B cell (primary cell): ENCODE measurements at regions not wholly inside any gene's neighbourhood (a gene's known extent, or its start where the extent isn't known, plus 50 kb on each side); places are given as distances from the start of the nearest gene placed in this dataset.

Experiments
- ATAC-seq: fragments of 200-7000 bp; cut with Tn5 transposase; one replicate; pipeline ENCODE4 v1.10.0; 2021; ENCODE audit warnings: low read depth, mild to moderate bottlenecking, moderate number of reproducible peaks, moderate library complexity
- CTCF ChIA-PET: fragments of 350-600 bp; sonication (Branson Sonifier 250); formaldehyde crosslinking; loops from one replicate; lab custom pipeline; 2021; ENCODE audit warnings: antibody characterized with exemption, inconsistent platforms; lab: Charles Lee
- POLR2A ChIA-PET: fragments of 350-600 bp; sonication (Branson Sonifier 250); formaldehyde crosslinking; loops from one replicate; lab custom pipeline; 2021; ENCODE audit warnings: antibody characterized with exemption; lab: Charles Lee
- DNase-seq: peaks from one replicate; pipeline ENCODE4 v3.0.0; 2013
- H2AFZ ChIP-seq: 2 replicates; pipeline ENCODE4 v1.6.1; 2012; ENCODE audit warnings: mild to moderate bottlenecking, low read depth, low read length; ENCODE audit not compliant: insufficient read depth, poor library complexity, severe bottlenecking
- H3K27ac ChIP-seq, 2 donors: 1 replicate in 1 of 2; 2 replicates in 1 of 2; pipeline ENCODE4 v1.5.1; 2012 to 2013; ENCODE audit warnings: low read length in 2 of 2, mild to moderate bottlenecking in 2 of 2, moderate library complexity in 1 of 2
- H3K27me3 ChIP-seq, 4 experiments: fragments of 200-600 bp in 1 of 4; sonication (generic) in 1 of 4; replicated peaks in 1 of 4; 1 replicate in 2 of 4; 2 replicates in 2 of 4; pipeline versions ENCODE4 v1.6.1 to v1.7.0; 2013 to 2016; ENCODE audit warnings: low read length in 3 of 4, mild to moderate bottlenecking in 2 of 4, mixed read lengths in 1 of 4, moderate library complexity in 1 of 4; ENCODE audit not compliant: insufficient read depth in 4 of 4, control insufficient read depth in 3 of 4; ENCODE audit errors: control extremely low read depth in 1 of 4
- H3K36me3 ChIP-seq, 2 experiments: replicated peaks in 1 of 2; 1 replicate in 1 of 2; 2 replicates in 1 of 2; pipeline versions ENCODE4 v1.6.1 to v1.7.1; 2013; ENCODE audit warnings: low read length in 1 of 2; ENCODE audit not compliant: insufficient read depth in 2 of 2, control insufficient read depth in 1 of 2; ENCODE audit errors: control extremely low read depth in 1 of 2, extremely low read depth in 1 of 2
- H3K4me1 ChIP-seq, 2 donors: fragments of 200-600 bp in 1 of 2; sonication (generic) in 1 of 2; 1 replicate in 1 of 2; 2 replicates in 1 of 2; pipeline versions ENCODE4 v1.5.1 to v1.6.1; 2013 to 2017; ENCODE audit warnings: low read length in 2 of 2; ENCODE audit not compliant: control insufficient read depth in 2 of 2, insufficient read depth in 2 of 2
- H3K4me2 ChIP-seq: replicated peaks from 2 replicates; pipeline ENCODE3; 2012; ENCODE audit warnings: mild to moderate bottlenecking, low read depth, low read length; ENCODE audit not compliant: poor library complexity, severe bottlenecking
- H3K4me3 ChIP-seq, 5 experiments: fragments of 200-600 bp in 1 of 5; sonication (generic) in 1 of 5; 1 replicate in 3 of 5; 2 replicates in 2 of 5; pipeline versions ENCODE4 v1.5.1 to v1.7.0; 2011 to 2016; ENCODE audit warnings: low read length in 4 of 5, mild to moderate bottlenecking in 4 of 5, low read depth in 2 of 5, control low read depth in 1 of 5, moderate library complexity in 1 of 5; ENCODE audit not compliant: insufficient read depth in 1 of 5; ENCODE audit errors: control extremely low read depth in 1 of 5, extremely low read depth in 1 of 5
- H3K79me2 ChIP-seq: fragments of 200-600 bp; sonication (generic); one replicate; pipeline ENCODE4 v1.6.0; 2016; ENCODE audit warnings: low read length; ENCODE audit not compliant: control insufficient read depth, insufficient read depth
- H3K9ac ChIP-seq: fragments of 200-600 bp; sonication (generic); 2 replicates; pipeline ENCODE4 v1.6.1; 2017; ENCODE audit warnings: mild to moderate bottlenecking, low read length, moderate library complexity
- H3K9me3 ChIP-seq, 3 donors: one replicate each; pipeline versions ENCODE4 v1.6.1 to v1.7.1; 2013; ENCODE audit warnings: low read length in 2 of 3; ENCODE audit not compliant: control insufficient read depth in 2 of 3, insufficient read depth in 1 of 3; ENCODE audit errors: control extremely low read depth in 1 of 3
- H4K20me1 ChIP-seq: 2 replicates; pipeline ENCODE4 v1.6.0; 2012; ENCODE audit warnings: mild to moderate bottlenecking, low read length; ENCODE audit not compliant: insufficient read depth, control insufficient read depth, poor library complexity, severe bottlenecking
- H3K27ac Mint-ChIP-seq: one replicate; pipeline ENCODE4 v1.8.0; 2021; ENCODE audit warnings: mixed read lengths
- H3K27me3 Mint-ChIP-seq: one replicate; pipeline ENCODE4 v1.8.0; 2021; ENCODE audit warnings: mixed read lengths
- H3K4me1 Mint-ChIP-seq: one replicate; pipeline ENCODE4 v1.8.0; 2021; ENCODE audit warnings: mixed read lengths
- H3K4me3 Mint-ChIP-seq: one replicate; pipeline ENCODE4 v1.8.0; 2021; ENCODE audit warnings: mixed read lengths
- H3K9me3 Mint-ChIP-seq: one replicate; pipeline ENCODE4 v1.8.0; 2022; ENCODE audit warnings: mixed read lengths; ENCODE audit not compliant: insufficient read depth
- EZH2 ChIP-seq: IDR thresholded peaks from 2 replicates; pipeline ENCODE4 v1.6.1; 2012; ENCODE audit warnings: borderline replicate concordance, low read depth, mild to moderate bottlenecking, moderate library complexity, low read length; ENCODE audit not compliant: insufficient read depth, poor library complexity, severe bottlenecking
- WGBS: methylation state at CpG from one replicate; pipeline ENCODE4 v1.1.5; 2013; ENCODE audit warnings: missing lambda C conversion rate; ENCODE audit not compliant: insufficient coverage; 5-methylcytosine and 5-hydroxymethylcytosine counted together
- intact Hi-C: fragments of 100-400 bp; cut with micrococcal nuclease; formaldehyde crosslinking; loops from one replicate; pipeline ENCODE4 v1.10.0; 2022
- TF ChIP-seq, protein P1 (sequence below): fragments of 200-600 bp; IDR thresholded peaks from one replicate; pipeline ENCODE4 v1.8.0; 2022; ENCODE audit warnings: antibody characterized with exemption, mild to moderate bottlenecking

DNA sequence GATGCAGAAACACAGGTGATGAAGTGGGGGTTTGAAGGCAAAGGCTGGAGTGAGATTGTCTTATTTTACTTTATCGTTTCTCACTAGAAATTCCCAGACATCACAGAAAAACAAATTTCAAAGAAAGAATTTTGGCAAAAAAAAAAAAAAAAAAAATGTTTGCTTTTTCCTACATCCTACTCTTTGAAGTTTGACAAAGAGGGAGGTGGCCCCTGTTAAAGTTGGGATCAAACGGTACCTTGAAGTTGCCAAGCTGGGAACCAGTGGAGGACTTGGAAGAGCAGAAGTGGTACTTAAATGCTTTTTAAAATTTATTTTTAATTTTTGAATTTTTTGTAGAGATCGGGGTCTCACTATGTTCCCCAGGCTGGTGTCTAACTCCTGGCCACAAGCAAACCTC is 63.9 kb upstream of the KIF5B start:
- Mint-ChIP-seq H3K4me3 (no peak overlapping the region), H3K4me1 (no peaks in the 10 kb centered on the region), H3K27ac (no peak overlapping the region), H3K27me3 (peaks cover 24% of the 10 kb centered on the region), H3K9me3 (peaks cover 11% of the 10 kb centered on the region)
- TF ChIP-seq, protein P1, sequence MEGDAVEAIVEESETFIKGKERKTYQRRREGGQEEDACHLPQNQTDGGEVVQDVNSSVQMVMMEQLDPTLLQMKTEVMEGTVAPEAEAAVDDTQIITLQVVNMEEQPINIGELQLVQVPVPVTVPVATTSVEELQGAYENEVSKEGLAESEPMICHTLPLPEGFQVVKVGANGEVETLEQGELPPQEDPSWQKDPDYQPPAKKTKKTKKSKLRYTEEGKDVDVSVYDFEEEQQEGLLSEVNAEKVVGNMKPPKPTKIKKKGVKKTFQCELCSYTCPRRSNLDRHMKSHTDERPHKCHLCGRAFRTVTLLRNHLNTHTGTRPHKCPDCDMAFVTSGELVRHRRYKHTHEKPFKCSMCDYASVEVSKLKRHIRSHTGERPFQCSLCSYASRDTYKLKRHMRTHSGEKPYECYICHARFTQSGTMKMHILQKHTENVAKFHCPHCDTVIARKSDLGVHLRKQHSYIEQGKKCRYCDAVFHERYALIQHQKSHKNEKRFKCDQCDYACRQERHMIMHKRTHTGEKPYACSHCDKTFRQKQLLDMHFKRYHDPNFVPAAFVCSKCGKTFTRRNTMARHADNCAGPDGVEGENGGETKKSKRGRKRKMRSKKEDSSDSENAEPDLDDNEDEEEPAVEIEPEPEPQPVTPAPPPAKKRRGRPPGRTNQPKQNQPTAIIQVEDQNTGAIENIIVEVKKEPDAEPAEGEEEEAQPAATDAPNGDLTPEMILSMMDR = no peak
- no peak for TF ChIP-seq EZH2
- no peak overlapping the region for H3K27ac ChIP-seq
- H3K9me3 ChIP-seq = peaks cover 0 to 19% (median 10%) of the 10 kb centered on the region in 3 donors
- no peaks in the 10 kb centered on the region for H3K36me3 ChIP-seq
- WGBS = 100% methylated on average over 1 of the region's 3 CpGs
- H4K20me1 ChIP-seq = no peaks in the 10 kb centered on the region
- no peak overlapping the region for H2AFZ ChIP-seq
- H3K27me3 ChIP-seq = peaks cover 0 to 9% (median 0%) of the 10 kb centered on the region in 4 experiments
- H3K4me3 ChIP-seq = no peak overlapping the region
- no peaks in the 10 kb centered on the region for H3K79me2 ChIP-seq
- no peak overlapping the region for H3K9ac ChIP-seq
- no peak for ATAC-seq
- intact Hi-C loops = no loop called here
- ChIA-PET CTCF (no interaction called here), POLR2A (no interaction called here)
- no peaks in the 10 kb centered on the region for H3K4me1 ChIP-seq
- no peak overlapping the region for H3K4me2 ChIP-seq
- no peak for DNase-seq

DNA sequence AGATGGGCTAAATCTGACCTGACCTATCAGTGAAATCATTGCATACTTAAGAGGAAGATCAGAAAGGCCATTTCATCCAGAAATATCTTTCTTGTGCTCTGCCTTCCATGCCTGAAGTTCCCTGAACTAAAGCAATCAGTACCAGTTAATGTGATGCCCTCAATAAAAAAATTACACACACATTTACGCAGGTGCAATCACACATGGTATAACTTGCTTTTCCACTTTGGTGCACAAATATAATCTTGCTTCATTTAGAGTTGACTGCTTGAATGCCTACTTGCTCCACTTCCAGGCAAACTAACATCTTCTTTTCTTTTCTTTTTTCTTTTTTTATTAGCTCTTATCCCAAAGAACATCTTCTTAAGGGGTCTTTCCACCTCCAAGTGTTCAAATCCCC is 58.3 kb upstream of the KIF5B start:
- CTCF ChIA-PET = no interaction called here

More for the DNA sequence above, 58.3 kb upstream of the KIF5B start:
- no peak overlapping the region for H3K4me3 Mint-ChIP-seq
- peaks cover 14% of the 10 kb centered on the region for H3K27me3 Mint-ChIP-seq
- Histone ChIP-seq H3K4me3 (no peak overlapping the region), H3K4me2 (no peak overlapping the region), H2AFZ (no peak overlapping the region), H4K20me1 (no peaks in the 10 kb centered on the region), H3K9me3 (peaks cover 0 to 6% (median 0%) of the 10 kb centered on the region in 3 donors), H3K9ac (no peak overlapping the region), H3K36me3 (no peaks in the 10 kb centered on the region), H3K4me1 (no peaks in the 10 kb centered on the region), H3K27ac (no peak overlapping the region), H3K79me2 (no peaks in the 10 kb centered on the region), H3K27me3 (peaks cover 0 to 9% (median 0%) of the 10 kb centered on the region in 4 experiments)
- TF ChIP-seq EZH2 = no peak
- TF ChIP-seq, protein P1 = no peak
- POLR2A ChIA-PET = no interaction called here
- H3K4me1 Mint-ChIP-seq = no peaks in the 10 kb centered on the region
- H3K27ac Mint-ChIP-seq = no peak overlapping the region
- H3K9me3 Mint-ChIP-seq = peaks cover 4% of the 10 kb centered on the region
- intact Hi-C loops = no loop called here
- 45% methylated on average over 1 of the region's 1 CpG for WGBS
- DNase-seq = no peak
- ATAC-seq = no peak
